ENCODE measurements at regions not wholly inside any gene's neighbourhood (a gene's known extent, or its start where the extent isn't known, plus 50 kb on each side); places are given as distances from the start of the nearest gene placed in this dataset.

- TF ChIP-seq CTCF (conservative IDR thresholded peaks at IDR 0.05; ENCODE audit: low read depth in 2 of 2) (no peak), REST (IDR thresholded peaks at IDR 0.05; ENCODE audit: unreplicated experiment) (no peak), POLR2AphosphoS5 (IDR thresholded peaks at IDR 0.05; ENCODE audit: low read depth) (no peak), EZH2 (IDR thresholded peaks at IDR 0.05; ENCODE audit: low read depth, unreplicated experiment) (no peak), JUNB (IDR thresholded peaks at IDR 0.05; ENCODE audit: unreplicated experiment) (no peak), EZH2phosphoT487 (IDR thresholded peaks at IDR 0.05; ENCODE audit: unreplicated experiment) (no peak), ZNF331 (CRISPR knock-in tag; IDR thresholded peaks at IDR 0.05; ENCODE audit: low read depth) (no peak)
These were observed 62.2 kb upstream of the HEPHL1 start for GRCh38 chr11:93958991-93959390.
